ENCODE measurements at regions not wholly inside any gene's neighbourhood (a gene's known extent, or its start where the extent isn't known, plus 50 kb on each side); places are given as distances from the start of the nearest gene placed in this dataset.

GRCh38 chr5:62077823-62078550 is 228.0 kb upstream of the KIF2A start:
- Histone ChIP-seq H3K9me3 (no peaks in the 10 kb centered on the region), H3K27me3 (no peaks in the 10 kb centered on the region), H3K4me3 (no peak overlapping the region), H3K36me3 (no peaks in the 10 kb centered on the region), H3K27ac (no peak overlapping the region), H3K4me1 (no peaks in the 10 kb centered on the region)
- TF ChIP-seq CTCF (IDR thresholded peaks at IDR 0.05): no peak
- intact Hi-C loops (cut with DNase I): no loop called here
- DNase-seq: no peak
- ATAC-seq: no peak

- no peak for TF ChIP-seq CTCF (IDR thresholded peaks at IDR 0.05)
- Histone ChIP-seq H3K4me1 (no peaks in the 10 kb centered on the region), H3K36me3 (no peaks in the 10 kb centered on the region), H3K4me3 (no peak overlapping the region), H3K27ac (no peak overlapping the region), H3K27me3 (no peaks in the 10 kb centered on the region), H3K9me3 (no peaks in the 10 kb centered on the region)
- intact Hi-C loops (cut with DNase I): no loop called here
- ATAC-seq (no peak), DNase-seq (no peak)
Measured at GRCh38 chr5:62082370-62082801, 223.6 kb upstream of the KIF2A start.

GRCh38 chr5:62083247-62083646 is 222.8 kb upstream of the KIF2A start:
- ATAC-seq: peak; percentile 97
- H3K27me3 ChIP-seq: no peaks in the 10 kb centered on the region
- TF ChIP-seq CTCF (IDR thresholded peaks at IDR 0.05): no peak

GRCh38 chr5:62083661-62084060 is 222.3 kb upstream of the KIF2A start:
- no peak for TF ChIP-seq CTCF (IDR thresholded peaks at IDR 0.05)
- ATAC-seq: no peak
- intact Hi-C loops (cut with DNase I): no loop called here

More at GRCh38 chr5:62083247-62083646, 222.8 kb upstream of the KIF2A start:
- intact Hi-C loops (cut with DNase I): no loop called here
- peak in 3 of 4 donors; percentile 13 to 60 (median 60) for DNase-seq
- Histone ChIP-seq H3K4me3 (no peak overlapping the region), H3K9me3 (no peaks in the 10 kb centered on the region), H3K27ac (no peak overlapping the region), H3K36me3 (no peaks in the 10 kb centered on the region), H3K4me1 (no peaks in the 10 kb centered on the region)

GRCh38 chr5:62084391-62084790 is 221.6 kb upstream of the KIF2A start:
- intact Hi-C loops (cut with DNase I): no loop called here
- DNase-seq: no peak

More at GRCh38 chr5:62083661-62084060, 222.3 kb upstream of the KIF2A start:
- Histone ChIP-seq H3K36me3 (no peaks in the 10 kb centered on the region), H3K27me3 (no peaks in the 10 kb centered on the region), H3K27ac (no peak overlapping the region), H3K9me3 (no peaks in the 10 kb centered on the region), H3K4me1 (no peaks in the 10 kb centered on the region), H3K4me3 (no peak overlapping the region)
- DNase-seq: no peak

More at GRCh38 chr5:62084391-62084790, 221.6 kb upstream of the KIF2A start:
- H3K36me3 ChIP-seq: no peaks in the 10 kb centered on the region
- H3K27ac ChIP-seq: no peak overlapping the region
- TF ChIP-seq CTCF (IDR thresholded peaks at IDR 0.05): no peak
- H3K27me3 ChIP-seq: no peaks in the 10 kb centered on the region
- no peaks in the 10 kb centered on the region for H3K9me3 ChIP-seq
- no peaks in the 10 kb centered on the region for H3K4me1 ChIP-seq
- no peak for ATAC-seq
- H3K4me3 ChIP-seq: no peak overlapping the region
